ENCODE measurements at regions not wholly inside any gene's neighbourhood (a gene's known extent, or its start where the extent isn't known, plus 50 kb on each side); places are given as distances from the start of the nearest gene placed in this dataset.

- no peak for DNase-seq
- in situ Hi-C loops (cut with MboI; ENCODE audit: low pct_unique_long_range_greater_than_20kb, low sequenced_read_pairs) = no loop called here
These were observed 295.1 kb upstream of the RBFOX1 start for GRCh38 chr16:7037495-7037894.

- no peak for DNase-seq
- in situ Hi-C loops (cut with MboI; ENCODE audit: low pct_unique_long_range_greater_than_20kb, low sequenced_read_pairs) = no loop called here
These were observed 301.6 kb upstream of the RBFOX1 start for GRCh38 chr16:7031031-7031430.

GRCh38 chr16:7027401-7027800 lies 305.2 kb upstream of the RBFOX1 start:
- no peak for DNase-seq
- in situ Hi-C loops (cut with MboI; ENCODE audit: low pct_unique_long_range_greater_than_20kb, low sequenced_read_pairs) = no loop called here

GRCh38 chr16:7026639-7027038 lies 306.0 kb upstream of the RBFOX1 start:
- DNase-seq = no peak
- in situ Hi-C loops (cut with MboI; ENCODE audit: low pct_unique_long_range_greater_than_20kb, low sequenced_read_pairs) = no loop called here

GRCh38 chr16:7025616-7026190 lies 306.9 kb upstream of the RBFOX1 start:
- peak; percentile 58 for DNase-seq
- in situ Hi-C loops (cut with MboI; ENCODE audit: low pct_unique_long_range_greater_than_20kb, low sequenced_read_pairs) = no loop called here

GRCh38 chr16:7021653-7022275 lies 310.9 kb upstream of the RBFOX1 start:
- no peak for DNase-seq
- in situ Hi-C loops (cut with MboI; ENCODE audit: low pct_unique_long_range_greater_than_20kb, low sequenced_read_pairs) = no loop called here

GRCh38 chr16:7017006-7017662 lies 315.5 kb upstream of the RBFOX1 start:
- DNase-seq = no peak
- in situ Hi-C loops (cut with MboI; ENCODE audit: low pct_unique_long_range_greater_than_20kb, low sequenced_read_pairs) = no loop called here

- DNase-seq = no peak
- in situ Hi-C loops (cut with MboI; ENCODE audit: low pct_unique_long_range_greater_than_20kb, low sequenced_read_pairs) = no loop called here
These were observed 317.9 kb upstream of the RBFOX1 start for GRCh38 chr16:7014756-7015155.

GRCh38 chr16:7013990-7014389 lies 318.7 kb upstream of the RBFOX1 start:
- in situ Hi-C loops (cut with MboI; ENCODE audit: low pct_unique_long_range_greater_than_20kb, low sequenced_read_pairs) = no loop called here
- DNase-seq = peak; percentile 8

GRCh38 chr16:7004266-7004665 lies 328.4 kb upstream of the RBFOX1 start:
- in situ Hi-C loops (cut with MboI; ENCODE audit: low pct_unique_long_range_greater_than_20kb, low sequenced_read_pairs) = no loop called here
- no peak for DNase-seq

- in situ Hi-C loops (cut with MboI; ENCODE audit: low pct_unique_long_range_greater_than_20kb, low sequenced_read_pairs) = no loop called here
- DNase-seq = no peak
These were observed 339.1 kb upstream of the RBFOX1 start for GRCh38 chr16:6993544-6993943.

- DNase-seq = no peak
- in situ Hi-C loops (cut with MboI; ENCODE audit: low pct_unique_long_range_greater_than_20kb, low sequenced_read_pairs) = no loop called here
These were observed 343.8 kb upstream of the RBFOX1 start for GRCh38 chr16:6988846-6989245.

GRCh38 chr16:6977916-6978315 lies 354.7 kb upstream of the RBFOX1 start:
- in situ Hi-C loops (cut with MboI; ENCODE audit: low pct_unique_long_range_greater_than_20kb, low sequenced_read_pairs) = no loop called here
- DNase-seq = no peak

GRCh38 chr16:6977291-6977690 lies 355.4 kb upstream of the RBFOX1 start:
- DNase-seq = no peak
- in situ Hi-C loops (cut with MboI; ENCODE audit: low pct_unique_long_range_greater_than_20kb, low sequenced_read_pairs) = no loop called here

- DNase-seq = no peak
- in situ Hi-C loops (cut with MboI; ENCODE audit: low pct_unique_long_range_greater_than_20kb, low sequenced_read_pairs) = no loop called here
These were observed 355.9 kb upstream of the RBFOX1 start for GRCh38 chr16:6976716-6977115.

GRCh38 chr16:6970171-6970857 lies 362.3 kb upstream of the RBFOX1 start:
- in situ Hi-C loops (cut with MboI; ENCODE audit: low pct_unique_long_range_greater_than_20kb, low sequenced_read_pairs) = no loop called here
- no peak for DNase-seq

- DNase-seq = no peak
- in situ Hi-C loops (cut with MboI; ENCODE audit: low pct_unique_long_range_greater_than_20kb, low sequenced_read_pairs) = no loop called here
These were observed 363.1 kb upstream of the RBFOX1 start for GRCh38 chr16:6969594-6969993.

- no peak for DNase-seq
- in situ Hi-C loops (cut with MboI; ENCODE audit: low pct_unique_long_range_greater_than_20kb, low sequenced_read_pairs) = no loop called here
These were observed 364.8 kb upstream of the RBFOX1 start for GRCh38 chr16:6967796-6968320.

GRCh38 chr16:6966925-6967324 lies 365.7 kb upstream of the RBFOX1 start:
- in situ Hi-C loops (cut with MboI; ENCODE audit: low pct_unique_long_range_greater_than_20kb, low sequenced_read_pairs) = no loop called here
- no peak for DNase-seq

GRCh38 chr16:6964679-6965078 lies 368.0 kb upstream of the RBFOX1 start:
- in situ Hi-C loops (cut with MboI; ENCODE audit: low pct_unique_long_range_greater_than_20kb, low sequenced_read_pairs) = no loop called here
- DNase-seq = no peak

Data from KBM-7 (cell line).